ENCODE measurements at regions not wholly inside any gene's neighbourhood (a gene's known extent, or its start where the extent isn't known, plus 50 kb on each side); places are given as distances from the start of the nearest gene placed in this dataset.

DNA sequence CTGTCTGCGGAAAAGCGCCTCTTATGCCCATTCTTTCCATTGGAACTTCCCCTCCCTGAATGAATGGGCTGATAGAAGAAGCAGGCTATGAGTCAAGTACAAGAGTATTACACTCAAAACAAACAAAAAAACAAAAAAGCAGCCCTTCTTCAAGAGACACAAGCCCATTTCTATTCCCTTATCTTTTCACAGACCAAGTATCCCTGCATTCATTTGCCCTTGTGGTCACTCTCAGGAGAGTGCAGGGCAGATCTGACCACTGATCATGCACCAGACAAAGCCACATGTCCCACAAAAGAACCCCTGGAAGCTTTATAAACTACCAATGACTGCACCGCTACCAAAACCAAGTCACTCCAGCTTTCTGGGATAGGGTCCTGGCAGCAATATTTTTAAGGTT is 262.5 kb upstream of the TAS2R1 start:
- no peaks in the 10 kb centered on the region for H3K36me3 ChIP-seq (replicated peaks)
- H3K4me1 ChIP-seq, result no peaks in the 10 kb centered on the region
- H3K9me3 ChIP-seq, result no peaks in the 10 kb centered on the region
- no peaks in the 10 kb centered on the region for H3K27me3 ChIP-seq (ENCODE audit: low read depth)
- in situ Hi-C loops (cut with MboI; ENCODE audit: low sequenced_read_pairs), result no loop called here
- no peak overlapping the region for H3K4me3 ChIP-seq
- DNase-seq (ENCODE audit: low spot score in 2 of 2), result no peak

DNA sequence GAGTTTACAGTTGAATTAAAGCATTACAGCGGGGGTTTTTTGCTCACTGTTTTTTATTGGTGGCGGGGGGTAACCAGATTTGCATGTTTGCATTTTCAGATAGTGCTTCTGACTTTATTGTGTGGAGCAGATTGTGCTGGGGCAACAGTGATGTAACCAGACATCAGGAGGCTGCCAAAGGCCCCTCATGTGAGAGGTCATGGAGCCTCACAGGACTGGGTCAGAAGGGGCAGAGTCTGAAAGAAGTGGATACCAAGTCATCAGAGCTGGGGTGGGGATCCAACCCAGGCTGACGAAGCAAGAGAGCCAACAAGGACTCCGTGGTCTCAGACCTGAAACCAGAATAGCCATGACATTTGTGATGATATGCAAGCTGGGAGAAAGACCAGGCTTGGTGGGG is 259.4 kb upstream of the TAS2R1 start:
- no peaks in the 10 kb centered on the region for H3K9me3 ChIP-seq
- H3K4me1 ChIP-seq, result no peaks in the 10 kb centered on the region
- no peak overlapping the region for H3K4me3 ChIP-seq
- no peaks in the 10 kb centered on the region for H3K27me3 ChIP-seq (ENCODE audit: low read depth)
- DNase-seq (ENCODE audit: low spot score in 2 of 2), result no peak
- in situ Hi-C loops (cut with MboI; ENCODE audit: low sequenced_read_pairs), result no loop called here
- H3K36me3 ChIP-seq (replicated peaks), result no peaks in the 10 kb centered on the region

DNA sequence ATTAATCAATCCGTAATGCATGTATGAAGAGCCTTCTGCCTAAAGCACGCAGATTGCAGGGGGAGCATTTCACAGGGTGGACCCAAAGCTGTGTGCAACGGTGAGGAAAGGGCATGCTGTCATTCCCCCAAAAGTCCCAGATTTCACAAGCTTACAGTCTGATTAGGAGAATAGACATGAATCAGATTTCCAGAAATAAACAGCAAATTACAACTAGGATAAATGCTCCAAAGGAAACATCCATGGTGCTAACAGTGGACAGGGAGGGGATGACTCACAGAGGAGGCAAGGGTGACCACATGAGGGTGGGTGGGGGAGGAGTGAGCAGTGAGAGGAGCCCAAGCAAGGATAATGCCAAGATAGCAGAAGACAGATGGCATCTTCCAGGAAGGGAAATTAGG is 258.4 kb upstream of the TAS2R1 start:
- in situ Hi-C loops (cut with MboI; ENCODE audit: low sequenced_read_pairs), result no loop called here
- H3K9me3 ChIP-seq, result no peaks in the 10 kb centered on the region
- H3K4me1 ChIP-seq, result no peaks in the 10 kb centered on the region
- H3K27me3 ChIP-seq (ENCODE audit: low read depth), result no peaks in the 10 kb centered on the region
- no peaks in the 10 kb centered on the region for H3K36me3 ChIP-seq (replicated peaks)
- no peak overlapping the region for H3K4me3 ChIP-seq
- no peak for DNase-seq (ENCODE audit: low spot score in 2 of 2)

DNA sequence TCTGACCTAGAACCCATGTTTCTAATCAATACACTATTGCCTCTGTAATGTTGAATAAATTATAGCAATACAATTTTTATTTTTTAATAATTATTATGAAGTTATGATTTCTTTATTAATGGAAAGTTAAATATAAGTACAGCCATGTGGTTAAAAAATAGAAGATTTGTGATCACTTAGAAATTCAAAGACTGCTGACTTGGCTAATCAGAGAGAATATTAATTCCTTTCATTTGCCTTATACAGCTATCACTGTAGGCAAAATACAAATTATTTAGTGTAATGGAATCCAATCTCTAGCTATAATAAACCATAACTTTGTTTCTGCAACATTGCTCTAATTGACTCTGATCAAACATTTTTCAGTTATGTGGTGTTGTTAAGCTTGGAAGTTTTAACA is 255.0 kb upstream of the TAS2R1 start:
- H3K36me3 ChIP-seq (replicated peaks), result no peaks in the 10 kb centered on the region
- H3K4me3 ChIP-seq, result no peak overlapping the region
- in situ Hi-C loops (cut with MboI; ENCODE audit: low sequenced_read_pairs), result no loop called here
- H3K9me3 ChIP-seq, result no peaks in the 10 kb centered on the region
- no peaks in the 10 kb centered on the region for H3K27me3 ChIP-seq (ENCODE audit: low read depth)
- no peak for DNase-seq (ENCODE audit: low spot score in 2 of 2)
- no peaks in the 10 kb centered on the region for H3K4me1 ChIP-seq

DNA sequence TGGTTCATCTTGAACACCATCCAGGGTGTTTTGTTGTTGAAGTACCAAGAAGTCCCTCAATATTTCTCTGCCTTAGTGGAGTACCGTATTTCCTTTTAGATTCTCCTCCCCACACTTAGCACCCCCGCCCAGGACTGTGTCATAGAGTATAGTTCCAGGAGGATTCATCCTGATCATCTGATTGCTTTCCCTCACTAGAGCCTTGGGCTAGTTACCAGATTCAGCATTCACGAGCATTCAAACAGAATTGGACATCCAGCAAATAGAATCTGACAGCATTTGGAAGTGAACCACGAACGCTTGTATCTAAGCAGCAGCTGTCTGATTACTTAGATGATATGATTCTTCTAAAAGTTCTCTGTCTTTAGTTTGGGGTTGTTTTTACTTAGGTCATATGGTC is 248.1 kb upstream of the TAS2R1 start:
- Histone ChIP-seq H3K4me3 (no peak overlapping the region), H3K36me3 (replicated peaks) (no peaks in the 10 kb centered on the region), H3K4me1 (no peaks in the 10 kb centered on the region), H3K27me3 (ENCODE audit: low read depth) (no peaks in the 10 kb centered on the region), H3K9me3 (no peaks in the 10 kb centered on the region)
- in situ Hi-C loops (cut with MboI; ENCODE audit: low sequenced_read_pairs), result no loop called here
- DNase-seq (ENCODE audit: low spot score in 2 of 2), result no peak

DNA sequence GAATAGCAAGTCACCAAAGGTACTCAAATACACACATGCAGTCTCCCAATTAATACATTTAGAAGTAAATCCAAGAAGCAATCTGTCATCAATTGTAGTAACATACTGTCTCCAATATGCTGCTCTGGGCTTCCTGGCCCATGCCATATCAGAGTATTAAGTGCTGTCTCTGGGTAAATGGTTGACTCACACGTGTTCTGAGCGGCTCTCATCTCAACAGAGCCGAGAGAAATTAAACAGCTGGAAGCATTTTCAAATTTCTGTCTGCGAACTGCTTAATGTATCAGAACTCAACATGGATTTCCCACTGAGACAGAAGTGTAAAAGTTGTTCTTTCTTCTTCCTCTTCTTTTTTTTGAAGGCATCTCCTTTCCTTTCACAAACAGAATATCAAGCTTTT is 247.3 kb upstream of the TAS2R1 start:
- no peak for DNase-seq (ENCODE audit: low spot score in 2 of 2)
- no peaks in the 10 kb centered on the region for H3K9me3 ChIP-seq
- no peaks in the 10 kb centered on the region for H3K4me1 ChIP-seq
- no peaks in the 10 kb centered on the region for H3K27me3 ChIP-seq (ENCODE audit: low read depth)
- in situ Hi-C loops (cut with MboI; ENCODE audit: low sequenced_read_pairs), result no loop called here
- H3K4me3 ChIP-seq, result no peak overlapping the region
- no peaks in the 10 kb centered on the region for H3K36me3 ChIP-seq (replicated peaks)

DNA sequence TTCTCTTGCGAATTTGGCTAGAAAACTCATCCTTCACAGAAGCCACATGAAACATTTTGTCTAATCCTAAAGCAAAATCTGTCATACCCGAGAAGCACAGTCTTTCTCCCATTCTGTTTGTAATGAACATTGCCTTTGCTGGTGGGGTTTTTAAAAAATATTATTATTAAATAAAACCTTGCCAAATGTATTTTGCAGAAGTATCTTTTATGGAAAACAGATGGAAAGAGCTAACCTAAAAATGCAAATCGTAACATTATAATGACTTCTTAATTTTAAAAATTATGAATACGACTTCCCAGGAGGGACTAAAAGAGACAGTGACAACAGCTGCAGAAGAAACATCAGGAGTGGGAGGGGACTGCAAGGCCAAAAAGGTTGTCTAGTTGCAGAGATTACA is 246.3 kb upstream of the TAS2R1 start:
- no peaks in the 10 kb centered on the region for H3K36me3 ChIP-seq (replicated peaks)
- no peaks in the 10 kb centered on the region for H3K9me3 ChIP-seq
- H3K4me1 ChIP-seq, result no peaks in the 10 kb centered on the region
- no peak for DNase-seq (ENCODE audit: low spot score in 2 of 2)
- no peaks in the 10 kb centered on the region for H3K27me3 ChIP-seq (ENCODE audit: low read depth)
- in situ Hi-C loops (cut with MboI; ENCODE audit: low sequenced_read_pairs), result no loop called here
- no peak overlapping the region for H3K4me3 ChIP-seq

DNA sequence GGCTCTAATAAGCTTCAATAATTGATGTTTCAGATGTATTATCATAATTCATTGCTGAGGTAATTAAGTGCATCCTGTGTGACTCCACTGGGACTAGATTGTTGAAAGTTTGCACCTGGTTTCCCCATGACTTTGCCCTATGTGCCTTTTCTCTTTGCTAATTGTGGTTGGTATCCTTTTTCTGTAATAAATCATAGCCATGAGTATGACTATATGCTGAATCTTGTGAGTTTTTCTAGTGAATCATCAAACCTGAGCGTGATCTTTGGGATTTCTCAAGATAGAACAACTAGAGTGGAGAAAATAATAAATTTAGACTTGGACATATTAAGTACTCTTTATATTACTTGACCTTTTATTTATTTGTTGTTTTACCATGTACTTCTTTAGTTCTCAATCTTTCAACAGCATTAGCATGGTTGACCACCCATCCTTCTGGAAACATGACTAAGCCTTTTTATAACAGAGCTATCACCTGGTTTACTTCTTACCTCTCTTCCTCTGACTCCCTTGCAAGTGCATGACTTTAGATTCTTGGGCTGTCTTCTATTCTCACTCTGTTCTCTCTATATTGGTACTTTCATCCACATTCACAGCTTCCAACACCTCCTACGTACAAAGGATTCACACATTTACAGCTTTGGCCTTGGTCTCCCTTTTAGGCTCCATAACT is 239.6 kb upstream of the TAS2R1 start:
- no peak for DNase-seq (ENCODE audit: low spot score in 2 of 2)
- H3K36me3 ChIP-seq (replicated peaks), result no peaks in the 10 kb centered on the region

DNA sequence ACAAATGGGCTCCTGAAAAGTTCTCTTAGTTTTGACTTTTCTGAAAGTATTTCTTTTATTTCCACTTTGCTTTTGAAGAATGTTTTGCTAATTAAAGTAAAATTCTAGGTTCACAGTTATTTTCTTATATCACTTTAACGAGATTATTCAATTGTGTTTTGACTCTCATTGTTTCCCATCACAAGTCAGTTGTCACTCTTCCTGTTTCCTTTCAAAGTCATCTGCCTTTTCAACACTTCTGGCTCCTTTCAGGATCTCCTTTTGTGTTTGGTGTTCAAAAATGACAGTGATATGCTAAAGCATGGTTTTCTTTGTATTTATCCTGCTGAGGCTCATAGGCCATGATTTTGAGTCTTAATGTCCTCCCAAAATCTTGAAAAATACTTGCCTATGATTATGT is 235.4 kb upstream of the TAS2R1 start:
- Histone ChIP-seq H3K9me3 (peaks cover 8% of the 10 kb centered on the region), H3K27me3 (ENCODE audit: low read depth) (no peaks in the 10 kb centered on the region), H3K4me3 (no peak overlapping the region), H3K36me3 (replicated peaks) (no peaks in the 10 kb centered on the region), H3K4me1 (no peaks in the 10 kb centered on the region)
- DNase-seq (ENCODE audit: low spot score in 2 of 2), result no peak
- in situ Hi-C loops (cut with MboI; ENCODE audit: low sequenced_read_pairs), result no loop called here

More for the DNA sequence above, 239.6 kb upstream of the TAS2R1 start:
- peaks cover 8% of the 10 kb centered on the region for H3K9me3 ChIP-seq
- H3K4me1 ChIP-seq, result no peaks in the 10 kb centered on the region
- H3K27me3 ChIP-seq (ENCODE audit: low read depth), result no peaks in the 10 kb centered on the region
- H3K4me3 ChIP-seq, result no peak overlapping the region
- in situ Hi-C loops (cut with MboI; ENCODE audit: low sequenced_read_pairs), result no loop called here

DNA sequence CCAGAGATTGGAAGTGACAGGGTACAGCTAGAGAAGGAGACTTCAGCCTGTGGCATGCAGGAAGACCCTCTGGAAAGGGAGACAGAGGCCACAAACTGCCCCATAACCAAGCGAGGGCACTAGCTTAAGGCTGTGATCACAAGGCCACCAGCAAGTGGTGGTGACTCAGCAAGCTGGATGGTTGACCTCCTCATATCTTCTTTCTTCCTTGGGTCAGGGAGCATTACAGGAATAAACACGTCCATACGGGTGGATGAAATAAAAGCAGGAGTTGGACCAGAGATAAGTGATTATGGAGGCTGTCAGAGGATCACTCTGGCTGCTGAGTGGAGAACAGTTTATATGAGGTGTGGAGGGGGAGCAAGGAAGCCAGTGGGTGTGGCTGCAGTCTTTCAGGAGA is 234.6 kb upstream of the TAS2R1 start:
- Histone ChIP-seq H3K9me3 (peaks cover 8% of the 10 kb centered on the region), H3K4me3 (no peak overlapping the region), H3K27me3 (ENCODE audit: low read depth) (no peaks in the 10 kb centered on the region), H3K4me1 (no peaks in the 10 kb centered on the region), H3K36me3 (replicated peaks) (no peaks in the 10 kb centered on the region)
- in situ Hi-C loops (cut with MboI; ENCODE audit: low sequenced_read_pairs), result no loop called here
- no peak for DNase-seq (ENCODE audit: low spot score in 2 of 2)

DNA sequence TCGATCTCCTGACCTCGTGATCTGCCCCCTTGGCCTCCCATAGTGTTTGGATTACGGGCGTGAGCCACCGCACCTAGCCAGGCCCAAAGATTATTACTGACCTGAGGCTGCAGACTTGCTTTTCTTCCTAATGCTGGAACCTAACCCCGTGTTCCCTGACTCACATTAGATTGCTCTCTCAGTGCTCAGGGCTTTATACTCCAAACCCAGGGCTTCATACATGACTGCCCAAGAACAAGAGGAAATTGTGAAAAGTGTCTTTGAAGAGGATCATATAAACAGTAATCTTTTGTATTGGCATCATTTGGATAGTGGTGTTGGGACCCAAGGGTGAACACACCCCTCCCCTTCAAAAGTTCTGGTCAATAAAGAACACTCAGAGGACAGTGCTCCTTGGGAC is 233.3 kb upstream of the TAS2R1 start:
- Histone ChIP-seq H3K4me1 (no peaks in the 10 kb centered on the region), H3K4me3 (no peak overlapping the region), H3K36me3 (replicated peaks) (no peaks in the 10 kb centered on the region), H3K9me3 (peaks cover 8% of the 10 kb centered on the region), H3K27me3 (ENCODE audit: low read depth) (no peaks in the 10 kb centered on the region)
- in situ Hi-C loops (cut with MboI; ENCODE audit: low sequenced_read_pairs), result no loop called here
- DNase-seq (ENCODE audit: low spot score in 2 of 2), result no peak

DNA sequence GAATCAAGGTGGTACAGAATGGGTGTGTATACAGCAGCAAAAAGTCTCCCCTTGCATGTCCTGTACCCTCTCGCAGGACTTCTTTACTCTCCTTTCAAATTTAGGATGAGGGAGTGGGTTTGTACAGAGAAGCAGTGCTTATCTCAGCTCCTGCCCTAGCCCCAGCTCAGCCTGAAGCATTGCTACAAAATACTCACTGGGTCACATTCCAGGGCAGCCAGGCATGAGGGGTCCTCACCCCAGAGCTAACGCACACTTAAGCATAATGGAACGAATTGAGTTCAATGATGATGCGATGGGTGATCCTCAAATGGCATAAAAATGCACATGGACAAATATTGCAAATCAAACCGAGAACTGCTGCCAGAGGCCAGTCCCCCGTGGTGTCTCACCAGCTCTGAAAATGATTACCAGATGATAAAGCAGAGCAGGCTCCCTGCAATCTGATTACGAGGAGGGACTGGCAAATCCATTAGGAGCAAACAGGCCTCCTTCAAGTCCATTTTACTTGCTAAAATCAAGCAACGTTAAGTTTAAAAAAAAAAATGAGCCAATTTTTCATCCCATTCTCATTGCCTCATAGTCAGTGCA is 231.6 kb upstream of the TAS2R1 start:
- Histone ChIP-seq H3K36me3 (replicated peaks) (no peaks in the 10 kb centered on the region), H3K9me3 (peaks cover 6% of the 10 kb centered on the region), H3K4me3 (no peak overlapping the region), H3K27me3 (ENCODE audit: low read depth) (no peaks in the 10 kb centered on the region), H3K4me1 (no peaks in the 10 kb centered on the region)
- no peak for DNase-seq (ENCODE audit: low spot score in 2 of 2)
- in situ Hi-C loops (cut with MboI; ENCODE audit: low sequenced_read_pairs), result no loop called here

DNA sequence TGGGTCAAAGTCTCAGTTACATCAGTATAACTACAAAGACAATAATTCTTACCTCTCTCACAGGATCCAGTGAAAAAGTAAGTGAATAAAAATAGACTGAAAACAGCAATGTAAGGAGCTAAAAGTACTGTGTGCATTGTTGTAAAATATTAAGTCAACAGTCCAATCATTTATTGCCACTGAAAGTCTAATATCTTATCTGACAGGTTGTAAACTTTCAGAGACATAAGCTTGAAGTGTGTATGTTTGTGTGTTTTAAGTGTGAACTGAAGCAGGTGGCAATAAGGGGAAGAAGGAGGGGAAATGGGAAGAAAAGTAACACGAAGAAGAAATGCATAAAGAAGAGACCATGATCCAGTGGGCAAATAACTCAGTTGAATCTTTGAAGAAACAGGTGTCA is 229.7 kb upstream of the TAS2R1 start:
- Histone ChIP-seq H3K4me3 (no peak overlapping the region), H3K9me3 (no peaks in the 10 kb centered on the region), H3K36me3 (replicated peaks) (no peaks in the 10 kb centered on the region), H3K4me1 (no peaks in the 10 kb centered on the region), H3K27me3 (ENCODE audit: low read depth) (no peaks in the 10 kb centered on the region)
- in situ Hi-C loops (cut with MboI; ENCODE audit: low sequenced_read_pairs), result no loop called here
- DNase-seq (ENCODE audit: low spot score in 2 of 2), result no peak

DNA sequence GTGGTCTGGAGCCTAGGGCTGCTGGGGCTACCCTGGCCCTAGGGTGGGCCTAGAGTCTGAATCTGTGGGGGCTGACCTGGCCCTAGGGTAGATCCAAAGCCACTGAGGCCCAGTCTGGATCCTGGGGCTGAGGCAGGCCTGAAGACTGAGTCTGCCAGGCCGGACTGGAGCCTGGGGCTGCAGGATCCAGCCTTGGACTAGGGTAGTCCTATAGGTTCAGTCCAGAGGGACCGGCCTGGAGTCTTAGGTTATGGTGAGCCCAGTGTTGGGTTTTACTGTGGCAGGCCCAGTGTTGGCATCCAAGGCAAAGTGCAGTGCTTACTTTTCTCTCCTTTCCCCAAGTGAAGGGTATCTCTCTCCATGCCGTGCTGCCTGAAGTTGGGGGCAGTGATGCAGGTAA is 227.9 kb upstream of the TAS2R1 start:
- no peak for DNase-seq (ENCODE audit: low spot score in 2 of 2)
- Histone ChIP-seq H3K36me3 (replicated peaks) (no peaks in the 10 kb centered on the region), H3K9me3 (no peaks in the 10 kb centered on the region), H3K4me1 (no peaks in the 10 kb centered on the region), H3K4me3 (no peak overlapping the region), H3K27me3 (ENCODE audit: low read depth) (no peaks in the 10 kb centered on the region)
- in situ Hi-C loops (cut with MboI; ENCODE audit: low sequenced_read_pairs), result no loop called here

DNA sequence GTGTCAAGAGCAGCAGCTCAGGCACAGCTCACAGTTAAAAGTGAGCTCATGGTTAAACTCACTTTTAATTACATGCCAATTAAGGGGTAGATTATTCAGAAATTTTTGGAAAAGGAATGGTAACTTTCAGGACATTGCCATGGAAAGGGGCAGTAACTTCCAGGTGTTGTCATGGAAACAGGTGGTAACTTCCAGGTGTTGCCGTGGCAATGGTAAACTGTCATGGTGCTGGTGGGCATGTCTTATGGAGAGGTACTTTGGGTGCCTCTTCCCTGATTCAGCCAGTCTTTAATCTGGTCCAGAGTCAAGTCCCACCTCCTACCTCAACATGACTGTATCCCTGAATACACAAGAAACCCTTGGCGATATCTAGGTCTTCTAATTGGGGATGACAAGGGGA is 223.2 kb upstream of the TAS2R1 start:
- H3K36me3 ChIP-seq (replicated peaks), result no peaks in the 10 kb centered on the region
- no peaks in the 10 kb centered on the region for H3K4me1 ChIP-seq
- in situ Hi-C loops (cut with MboI; ENCODE audit: low sequenced_read_pairs), result no loop called here
- H3K4me3 ChIP-seq, result no peak overlapping the region
- no peaks in the 10 kb centered on the region for H3K9me3 ChIP-seq
- DNase-seq (ENCODE audit: low spot score in 2 of 2), result no peak
- H3K27me3 ChIP-seq (ENCODE audit: low read depth), result no peaks in the 10 kb centered on the region

Data from HAP-1 (cell line).